ENCODE measurements at regions not wholly inside any gene's neighbourhood (a gene's known extent, or its start where the extent isn't known, plus 50 kb on each side); places are given as distances from the start of the nearest gene placed in this dataset.

- no peak for TF ChIP-seq EZH2 (IDR thresholded peaks at IDR 0.05; ENCODE audit: insufficient read depth, poor library complexity, severe bottlenecking)
- no peak for TF ChIP-seq EZH2phosphoT487 (IDR thresholded peaks at IDR 0.05; ENCODE audit: insufficient read depth, low read depth)
Observed at GRCh38 chr2:103008586-103008985, 246.8 kb downstream of the TMEM182 start.

Data from GM23248 (cell line).